MM.1S (cell line): ENCODE measurements at regions not wholly inside any gene's neighbourhood (a gene's known extent, or its start where the extent isn't known, plus 50 kb on each side); places are given as distances from the start of the nearest gene placed in this dataset.

Source experiments
- DNase-seq: peaks from one replicate; pipeline ENCODE4 v3.0.0-alpha.2; 2015
- H2AFZ ChIP-seq: fragments of 300-600 bp; sonication (generic); 2 replicates; pipeline ENCODE4 v1.6.0; 2016; ENCODE audit warnings: antibody characterized with exemption, low read length
- H3F3A ChIP-seq: fragments of 300-600 bp; sonication (generic); 2 replicates; pipeline ENCODE4 v1.6.1; 2016; ENCODE audit warnings: mild to moderate bottlenecking, antibody characterized with exemption, low read length, moderate library complexity, mixed read lengths; ENCODE audit not compliant: insufficient read depth
- H3K27ac ChIP-seq: fragments of 300-600 bp; sonication (generic); 2 replicates; pipeline ENCODE4 v1.5.1; 2016; ENCODE audit warnings: mild to moderate bottlenecking, low read length
- H3K27me3 ChIP-seq: fragments of 300-600 bp; sonication (generic); replicated peaks from 2 replicates; pipeline ENCODE4 v1.6.0; 2016; ENCODE audit warnings: low read length; ENCODE audit not compliant: insufficient read depth
- H3K36me3 ChIP-seq: fragments of 300-600 bp; sonication (generic); replicated peaks from 2 replicates; pipeline ENCODE4 v1.6.1; 2016; ENCODE audit warnings: mild to moderate bottlenecking, low read length, mixed read lengths; ENCODE audit not compliant: insufficient read depth
- H3K4me1 ChIP-seq: fragments of 300-600 bp; sonication (generic); 2 replicates; pipeline ENCODE4 v1.6.1; 2016; ENCODE audit warnings: low read length, mixed read lengths
- H3K4me2 ChIP-seq: fragments of 300-600 bp; sonication (generic); 2 replicates; pipeline ENCODE4 v1.6.0; 2016; ENCODE audit warnings: low read depth, low read length
- H3K4me3 ChIP-seq: fragments of 300-600 bp; sonication (generic); 2 replicates; pipeline ENCODE4 v1.5.1; 2016; ENCODE audit warnings: low read length, mixed read lengths
- H3K79me2 ChIP-seq: fragments of 300-600 bp; sonication (generic); 2 replicates; pipeline ENCODE4 v1.6.1; 2016; ENCODE audit warnings: mixed run types, low read length, mixed read lengths
- H3K9ac ChIP-seq: fragments of 300-600 bp; sonication (generic); 2 replicates; pipeline ENCODE4 v1.6.1; 2016; ENCODE audit warnings: low read length, mixed read lengths
- H3K9me2 ChIP-seq: fragments of 300-600 bp; sonication (generic); replicated peaks from 2 replicates; pipeline ENCODE4 v1.6.1; 2016; ENCODE audit warnings: mild to moderate bottlenecking, low read length, mixed read lengths; ENCODE audit not compliant: insufficient read depth
- H3K9me3 ChIP-seq: fragments of 300-600 bp; sonication (generic); replicated peaks from 2 replicates; pipeline ENCODE4 v1.6.1; 2016; ENCODE audit warnings: mild to moderate bottlenecking, low read length, mixed read lengths; ENCODE audit not compliant: insufficient read depth
- H4K20me1 ChIP-seq: fragments of 300-600 bp; sonication (generic); 2 replicates; pipeline ENCODE4 v1.6.1; 2016; ENCODE audit warnings: mild to moderate bottlenecking, low read length, moderate library complexity, mixed read lengths; ENCODE audit not compliant: insufficient read depth
- EZH2 ChIP-seq: fragments of 300-600 bp; sonication (generic); optimal IDR thresholded peaks from 2 replicates; pipeline ENCODE3; 2017; ENCODE audit warnings: low read depth, mild to moderate bottlenecking, antibody characterized with exemption, low read length, mixed read lengths
- EZH2phosphoT487 ChIP-seq: fragments of 300-600 bp; sonication (generic); IDR thresholded peaks from 2 replicates; pipeline ENCODE4 v1.6.1; 2018; ENCODE audit warnings: antibody characterized with exemption, low read length
- TF ChIP-seq, protein P1 (sequence below): fragments of 300-600 bp; sonication (generic); IDR thresholded peaks from 2 replicates; pipeline ENCODE4 v1.5.1; 2016; ENCODE audit warnings: antibody characterized with exemption, low read length, mixed read lengths

DNA sequence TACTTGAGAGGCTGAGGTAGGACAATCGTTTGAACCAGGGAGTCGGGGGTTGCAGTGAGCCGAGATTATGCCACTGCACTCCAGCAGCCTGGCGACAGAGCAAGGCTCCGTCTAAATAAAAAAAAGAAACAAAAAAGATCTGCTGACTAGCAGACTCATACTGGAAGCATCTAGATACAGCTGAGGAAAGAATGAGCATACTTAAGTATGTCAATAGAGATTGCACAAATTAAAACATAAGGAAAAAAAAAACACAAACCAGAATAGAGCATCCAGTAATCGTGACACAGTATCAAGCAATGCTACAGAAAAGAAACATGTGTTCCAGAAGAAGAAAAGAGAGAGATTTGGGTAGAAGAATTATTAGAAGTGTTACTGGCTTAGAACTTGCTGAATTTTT is 105.5 kb upstream of the SPOCK3 start:
- no peak overlapping the region for H2AFZ ChIP-seq
- TF ChIP-seq, protein P1, sequence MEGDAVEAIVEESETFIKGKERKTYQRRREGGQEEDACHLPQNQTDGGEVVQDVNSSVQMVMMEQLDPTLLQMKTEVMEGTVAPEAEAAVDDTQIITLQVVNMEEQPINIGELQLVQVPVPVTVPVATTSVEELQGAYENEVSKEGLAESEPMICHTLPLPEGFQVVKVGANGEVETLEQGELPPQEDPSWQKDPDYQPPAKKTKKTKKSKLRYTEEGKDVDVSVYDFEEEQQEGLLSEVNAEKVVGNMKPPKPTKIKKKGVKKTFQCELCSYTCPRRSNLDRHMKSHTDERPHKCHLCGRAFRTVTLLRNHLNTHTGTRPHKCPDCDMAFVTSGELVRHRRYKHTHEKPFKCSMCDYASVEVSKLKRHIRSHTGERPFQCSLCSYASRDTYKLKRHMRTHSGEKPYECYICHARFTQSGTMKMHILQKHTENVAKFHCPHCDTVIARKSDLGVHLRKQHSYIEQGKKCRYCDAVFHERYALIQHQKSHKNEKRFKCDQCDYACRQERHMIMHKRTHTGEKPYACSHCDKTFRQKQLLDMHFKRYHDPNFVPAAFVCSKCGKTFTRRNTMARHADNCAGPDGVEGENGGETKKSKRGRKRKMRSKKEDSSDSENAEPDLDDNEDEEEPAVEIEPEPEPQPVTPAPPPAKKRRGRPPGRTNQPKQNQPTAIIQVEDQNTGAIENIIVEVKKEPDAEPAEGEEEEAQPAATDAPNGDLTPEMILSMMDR, result no peak
- no peak for TF ChIP-seq EZH2phosphoT487
- no peak for TF ChIP-seq EZH2

DNA sequence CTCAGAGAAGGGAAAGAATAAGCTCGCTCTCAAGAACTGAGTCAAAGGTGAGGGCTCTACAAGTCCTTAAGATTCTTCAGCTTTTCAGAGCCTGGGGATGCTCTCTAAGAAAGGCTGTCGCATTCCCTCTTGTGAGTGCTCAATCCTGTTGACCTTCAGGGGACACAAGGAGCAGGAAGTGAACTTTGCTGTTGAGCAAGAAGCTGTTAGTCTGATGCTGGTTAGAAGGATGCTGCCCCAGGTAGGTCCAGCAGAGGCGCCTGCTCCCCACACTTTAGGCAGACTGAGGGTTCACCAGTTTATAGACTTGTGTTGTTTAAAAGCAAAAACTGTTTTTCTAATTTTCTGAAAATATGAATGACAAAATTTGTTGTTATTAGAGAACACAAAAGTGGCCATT is 125.4 kb upstream of the SPOCK3 start:
- H4K20me1 ChIP-seq, result no peaks in the 10 kb centered on the region
- no peaks in the 10 kb centered on the region for H3K79me2 ChIP-seq
- H3K27me3 ChIP-seq, result no peaks in the 10 kb centered on the region
- no peaks in the 10 kb centered on the region for H3F3A ChIP-seq
- no peaks in the 10 kb centered on the region for H3K4me1 ChIP-seq
- TF ChIP-seq, protein P1, result no peak
- no peak for TF ChIP-seq EZH2phosphoT487
- TF ChIP-seq EZH2, result no peak
- H3K4me2 ChIP-seq, result no peak overlapping the region
- no peaks in the 10 kb centered on the region for H3K9me3 ChIP-seq
- no peak for DNase-seq
- H2AFZ ChIP-seq, result no peak overlapping the region
- H3K4me3 ChIP-seq, result no peak overlapping the region
- H3K27ac ChIP-seq, result no peak overlapping the region
- H3K36me3 ChIP-seq, result no peaks in the 10 kb centered on the region
- no peaks in the 10 kb centered on the region for H3K9me2 ChIP-seq
- H3K9ac ChIP-seq, result no peak overlapping the region

More for the DNA sequence above, 105.5 kb upstream of the SPOCK3 start:
- H3K27ac ChIP-seq, result no peak overlapping the region
- H3K4me1 ChIP-seq, result no peaks in the 10 kb centered on the region
- H3K9me2 ChIP-seq, result no peaks in the 10 kb centered on the region
- H3K79me2 ChIP-seq, result no peaks in the 10 kb centered on the region
- H3K27me3 ChIP-seq, result no peaks in the 10 kb centered on the region
- no peak overlapping the region for H3K9ac ChIP-seq
- H3K9me3 ChIP-seq, result no peaks in the 10 kb centered on the region
- H3K4me2 ChIP-seq, result no peak overlapping the region
- no peak overlapping the region for H3K4me3 ChIP-seq
- DNase-seq, result no peak
- no peaks in the 10 kb centered on the region for H4K20me1 ChIP-seq
- H3F3A ChIP-seq, result no peaks in the 10 kb centered on the region
- no peaks in the 10 kb centered on the region for H3K36me3 ChIP-seq

DNA sequence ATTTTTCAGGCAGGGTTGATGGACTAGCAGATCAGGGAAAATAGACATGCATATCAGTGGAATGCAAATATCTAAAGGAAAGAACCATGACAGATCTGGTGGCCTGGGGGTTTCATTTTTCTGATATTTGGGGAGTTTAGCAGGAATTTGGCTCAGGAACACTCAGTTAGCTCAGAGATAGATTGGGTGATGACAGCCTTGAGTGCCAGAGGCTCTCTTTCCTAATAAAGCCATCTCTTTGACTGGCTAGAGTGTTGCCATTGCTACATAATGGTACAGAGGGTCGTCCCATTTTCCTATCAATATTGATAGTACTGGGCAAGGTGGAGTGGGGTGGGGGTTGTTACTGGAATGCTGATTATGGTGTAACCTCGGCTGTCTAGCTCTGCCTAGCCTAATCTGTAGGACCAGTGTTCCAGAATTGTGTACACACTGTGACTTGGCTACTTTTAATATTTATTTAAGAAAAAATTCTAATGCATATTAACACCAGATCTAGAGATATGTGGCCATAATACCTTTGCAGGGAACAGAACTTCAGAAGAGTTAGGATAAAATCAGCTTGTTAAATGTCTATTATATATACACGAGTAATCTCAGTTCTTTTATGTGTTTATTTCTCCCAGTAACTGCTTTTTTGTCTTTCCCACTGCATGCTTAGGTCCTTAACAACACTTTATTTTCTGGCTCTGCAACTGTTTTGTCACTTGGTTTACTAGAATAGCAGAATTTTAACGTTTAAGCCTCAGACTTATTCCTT is 145.0 kb upstream of the SPOCK3 start:
- Histone ChIP-seq H3K79me2 (no peaks in the 10 kb centered on the region), H3K27me3 (no peaks in the 10 kb centered on the region), H3K9me3 (no peaks in the 10 kb centered on the region), H2AFZ (no peak overlapping the region), H3K9me2 (no peaks in the 10 kb centered on the region), H3K4me1 (no peaks in the 10 kb centered on the region), H4K20me1 (no peaks in the 10 kb centered on the region), H3K27ac (no peak overlapping the region), H3K36me3 (no peaks in the 10 kb centered on the region), H3F3A (no peaks in the 10 kb centered on the region), H3K9ac (no peak overlapping the region), H3K4me3 (no peak overlapping the region), H3K4me2 (no peak overlapping the region)
- TF ChIP-seq EZH2phosphoT487 (no peak), EZH2 (no peak)
- TF ChIP-seq, protein P1, result no peak
- no peak for DNase-seq
